NCI-H2196 treated with DMSO at 0.1 percent for 48 hours (cell line): ENCODE measurements at regions not wholly inside any gene's neighbourhood (a gene's known extent, or its start where the extent isn't known, plus 50 kb on each side); places are given as distances from the start of the nearest gene placed in this dataset.

Experiments
- DNase-seq: peaks from one replicate; lab custom pipeline; 2025; ENCODE audit not compliant: unreplicated experiment; lab: John Stamatoyannopoulos, UW

- DNase-seq: no peak
Observed at GRCh38 chr4:106679063-106679462, 310.5 kb upstream of the GIMD1 start.

- no peak for DNase-seq
Observed at GRCh38 chr4:106677213-106677612, 308.6 kb upstream of the GIMD1 start.

GRCh38 chr4:106676173-106676921, 307.8 kb upstream of the GIMD1 start:
- no peak for DNase-seq

GRCh38 chr4:106671716-106672115, 303.1 kb upstream of the GIMD1 start:
- no peak for DNase-seq

GRCh38 chr4:106670976-106671375, 302.4 kb upstream of the GIMD1 start:
- DNase-seq: no peak

GRCh38 chr4:106659371-106659770, 290.8 kb upstream of the GIMD1 start:
- no peak for DNase-seq

- DNase-seq: no peak
Observed at GRCh38 chr4:106652095-106652494, 283.5 kb upstream of the GIMD1 start.

GRCh38 chr4:106650701-106651100, 282.1 kb upstream of the GIMD1 start:
- DNase-seq: no peak

GRCh38 chr4:106647451-106647850, 278.9 kb upstream of the GIMD1 start:
- no peak for DNase-seq

- no peak for DNase-seq
Observed at GRCh38 chr4:106629268-106629625, 260.7 kb upstream of the GIMD1 start.

- no peak for DNase-seq
Observed at GRCh38 chr4:106628586-106629267, 260.1 kb upstream of the GIMD1 start.

GRCh38 chr4:106627051-106627450, 258.5 kb upstream of the GIMD1 start:
- no peak for DNase-seq

GRCh38 chr4:106624671-106625070, 256.1 kb upstream of the GIMD1 start:
- no peak for DNase-seq

- DNase-seq: no peak
Observed at GRCh38 chr4:106618956-106619355, 250.4 kb upstream of the GIMD1 start.

- DNase-seq: no peak
Observed at GRCh38 chr4:106615961-106616360, 247.4 kb upstream of the GIMD1 start.

- DNase-seq: no peak
Observed at GRCh38 chr4:106615410-106615945, 246.9 kb upstream of the GIMD1 start.

- no peak for DNase-seq
Observed at GRCh38 chr4:106614441-106614840, 245.9 kb upstream of the GIMD1 start.

- no peak for DNase-seq
Observed at GRCh38 chr4:106609917-106610316, 241.3 kb upstream of the GIMD1 start.

GRCh38 chr4:106607558-106607957, 239.0 kb upstream of the GIMD1 start:
- no peak for DNase-seq

GRCh38 chr4:106604319-106605051, 235.9 kb upstream of the GIMD1 start:
- DNase-seq: no peak

- no peak for DNase-seq
Observed at GRCh38 chr4:106603471-106603870, 234.9 kb upstream of the GIMD1 start.

- no peak for DNase-seq
Observed at GRCh38 chr4:106602711-106603110, 234.1 kb upstream of the GIMD1 start.
